KMS-11 (cell line): ENCODE measurements at regions not wholly inside any gene's neighbourhood (a gene's known extent, or its start where the extent isn't known, plus 50 kb on each side); places are given as distances from the start of the nearest gene placed in this dataset.

Experiments
- H2AFZ ChIP-seq: fragments of 200-600 bp; sonication (generic); 2 replicates; pipeline ENCODE4 v1.6.1; 2016; ENCODE audit warnings: antibody characterized with exemption, mixed run types, low read depth
- H3K27ac ChIP-seq: fragments of 200-600 bp; sonication (generic); 2 replicates; pipeline ENCODE4 v1.6.1; 2016; ENCODE audit warnings: mild to moderate bottlenecking, mixed run types
- H3K27me3 ChIP-seq: fragments of 200-600 bp; sonication (generic); 2 replicates; pipeline ENCODE4 v1.6.1; 2017; ENCODE audit warnings: mild to moderate bottlenecking, low read depth, mixed run types, moderate library complexity; ENCODE audit not compliant: insufficient read depth
- H3K36me3 ChIP-seq: fragments of 200-600 bp; sonication (generic); 2 replicates; pipeline ENCODE4 v1.6.1; 2017; ENCODE audit warnings: mild to moderate bottlenecking, mixed run types; ENCODE audit not compliant: insufficient read depth
- H3K4me1 ChIP-seq: fragments of 200-600 bp; sonication (generic); 2 replicates; pipeline ENCODE4 v1.6.1; 2016; ENCODE audit warnings: mild to moderate bottlenecking, low read depth, mixed run types; ENCODE audit not compliant: poor library complexity, severe bottlenecking
- H3K4me2 ChIP-seq: fragments of 200-600 bp; sonication (generic); 2 replicates; pipeline ENCODE4 v1.7.0; 2016; ENCODE audit warnings: mild to moderate bottlenecking, mixed run types
- H3K4me3 ChIP-seq: fragments of 200-600 bp; sonication (generic); IDR thresholded peaks from 2 replicates; pipeline ENCODE4 v1.6.1; 2017; ENCODE audit warnings: low read depth, low read length, mixed read lengths; ENCODE audit not compliant: insufficient read depth
- H3K79me2 ChIP-seq: fragments of 200-600 bp; sonication (generic); 2 replicates; pipeline ENCODE4 v1.6.1; 2016; ENCODE audit warnings: low read depth, mixed run types; ENCODE audit not compliant: insufficient read depth
- H3K9ac ChIP-seq: fragments of 200-600 bp; sonication (generic); 2 replicates; pipeline ENCODE4 v1.6.1; 2016; ENCODE audit warnings: mild to moderate bottlenecking, mixed run types
- H4K20me1 ChIP-seq: fragments of 200-600 bp; sonication (generic); 2 replicates; pipeline ENCODE4 v1.6.1; 2016; ENCODE audit warnings: mild to moderate bottlenecking, mixed run types; ENCODE audit not compliant: insufficient read depth
- CTCF ChIP-seq: fragments of 200-600 bp; sonication (generic); conservative IDR thresholded peaks from 2 replicates; pipeline ENCODE4 v1.6.1; 2017; ENCODE audit warnings: low read depth, mild to moderate bottlenecking, antibody characterized with exemption, low read length, moderate library complexity, mixed read lengths

GRCh38 chr5:58201922-58202648 is 257.8 kb downstream of the PLK2 start:
- no peaks in the 10 kb centered on the region for H3K36me3 ChIP-seq
- no peaks in the 10 kb centered on the region for H4K20me1 ChIP-seq
- H3K27me3 ChIP-seq = no peaks in the 10 kb centered on the region
- H3K79me2 ChIP-seq = no peaks in the 10 kb centered on the region
- no peaks in the 10 kb centered on the region for H3K4me1 ChIP-seq
- no peak overlapping the region for H3K4me2 ChIP-seq
- H3K27ac ChIP-seq = no peak overlapping the region
- no peak for TF ChIP-seq CTCF
- no peak overlapping the region for H2AFZ ChIP-seq
- no peak overlapping the region for H3K9ac ChIP-seq
- no peak overlapping the region for H3K4me3 ChIP-seq

- no peak for TF ChIP-seq CTCF
Measured at GRCh38 chr5:58200451-58200850, 259.4 kb downstream of the PLK2 start.

GRCh38 chr5:58199087-58199486 is 260.8 kb downstream of the PLK2 start:
- H3K9ac ChIP-seq = no peak overlapping the region
- H2AFZ ChIP-seq = no peak overlapping the region
- H3K27me3 ChIP-seq = no peaks in the 10 kb centered on the region
- no peak overlapping the region for H3K27ac ChIP-seq
- no peak for TF ChIP-seq CTCF
- no peak overlapping the region for H3K4me2 ChIP-seq
- no peaks in the 10 kb centered on the region for H4K20me1 ChIP-seq
- no peaks in the 10 kb centered on the region for H3K79me2 ChIP-seq
- H3K36me3 ChIP-seq = no peaks in the 10 kb centered on the region
- no peaks in the 10 kb centered on the region for H3K4me1 ChIP-seq
- no peak overlapping the region for H3K4me3 ChIP-seq

More at GRCh38 chr5:58200451-58200850, 259.4 kb downstream of the PLK2 start:
- Histone ChIP-seq H3K4me3 (no peak overlapping the region), H3K36me3 (no peaks in the 10 kb centered on the region), H3K9ac (no peak overlapping the region), H3K27ac (no peak overlapping the region), H3K79me2 (no peaks in the 10 kb centered on the region), H4K20me1 (no peaks in the 10 kb centered on the region), H3K4me1 (no peaks in the 10 kb centered on the region), H3K4me2 (no peak overlapping the region), H3K27me3 (no peaks in the 10 kb centered on the region), H2AFZ (no peak overlapping the region)

GRCh38 chr5:58198330-58198729 is 261.6 kb downstream of the PLK2 start:
- no peak overlapping the region for H3K4me2 ChIP-seq
- no peak overlapping the region for H3K27ac ChIP-seq
- H3K9ac ChIP-seq = no peak overlapping the region
- no peak for TF ChIP-seq CTCF
- no peaks in the 10 kb centered on the region for H3K36me3 ChIP-seq
- H3K27me3 ChIP-seq = no peaks in the 10 kb centered on the region
- no peaks in the 10 kb centered on the region for H3K4me1 ChIP-seq
- no peaks in the 10 kb centered on the region for H4K20me1 ChIP-seq
- no peak overlapping the region for H3K4me3 ChIP-seq
- no peak overlapping the region for H2AFZ ChIP-seq
- H3K79me2 ChIP-seq = no peaks in the 10 kb centered on the region
